T-helper 2 cell treated with Interferon-gamma antibody and Interleukin-4, amounts not matched to agents 100 ng/mL and 5 ng/mL, for 36 hours (primary cell): ENCODE measurements at regions not wholly inside any gene's neighbourhood (a gene's known extent, or its start where the extent isn't known, plus 50 kb on each side); places are given as distances from the start of the nearest gene placed in this dataset.
"Not testable (repeated sequence)": the region's sequence is repeated elsewhere in the genome, so short reads cannot be mapped to it uniquely, and the experiment has no call there.

Source experiments
- intact Hi-C: fragments of 100-400 bp; cut with micrococcal nuclease; formaldehyde crosslinking; loops from one replicate; pipeline ENCODE4 v1.15.1; 2023

DNA sequence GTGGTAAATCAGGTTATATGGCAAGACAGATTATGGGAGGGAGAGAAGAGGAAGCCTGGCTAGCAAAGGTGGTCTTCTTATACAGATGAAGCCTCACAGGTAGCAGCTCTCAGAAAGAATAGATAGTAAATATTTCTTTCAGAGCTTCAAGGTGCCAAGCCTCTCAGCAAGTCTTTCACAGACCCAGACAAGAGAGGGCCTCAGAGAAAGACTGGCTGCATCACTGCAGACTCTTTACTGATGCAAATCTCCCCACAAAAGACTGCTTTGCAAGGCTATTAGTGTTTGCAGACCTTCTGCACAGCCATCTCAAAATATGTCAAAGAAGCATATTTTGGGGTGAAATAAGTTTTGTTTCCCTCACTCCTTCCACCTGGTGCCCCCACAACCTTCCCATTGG, 372.4 kb upstream of the RND3 start:
- intact Hi-C loops: no loop called here

GRCh38 chr2:150859162-150859561, 371.7 kb upstream of the RND3 start:
- intact Hi-C loops: no loop called here

DNA sequence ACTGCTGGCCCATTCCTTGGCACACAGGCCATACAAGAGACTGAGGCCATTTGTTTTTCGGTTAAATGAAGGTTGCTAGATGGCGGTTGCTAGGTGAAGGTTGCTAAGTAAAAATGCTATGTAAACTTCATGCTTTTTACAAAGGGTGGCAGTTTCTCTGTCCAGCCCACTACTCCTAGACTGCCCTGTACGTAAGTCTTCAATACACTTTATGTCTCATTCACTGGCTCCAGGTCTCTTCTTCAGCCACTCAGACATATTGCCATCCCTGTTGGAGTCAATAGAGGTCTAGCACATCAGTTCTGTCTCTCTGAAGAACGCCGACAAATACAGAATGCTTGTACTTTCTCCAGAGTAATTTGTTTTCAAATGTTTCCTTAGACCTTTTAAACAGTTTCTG, 370.9 kb upstream of the RND3 start:
- intact Hi-C loops: no loop called here

- intact Hi-C loops: no loop called here
Measured at GRCh38 chr2:150856596-150857281, 369.3 kb upstream of the RND3 start.

- intact Hi-C loops: no loop called here
Measured at GRCh38 chr2:150853263-150853662, 365.8 kb upstream of the RND3 start.

GRCh38 chr2:150850641-150851040, 363.2 kb upstream of the RND3 start:
- intact Hi-C loops: no loop called here

GRCh38 chr2:150847578-150847977, 360.1 kb upstream of the RND3 start:
- intact Hi-C loops: no loop called here

DNA sequence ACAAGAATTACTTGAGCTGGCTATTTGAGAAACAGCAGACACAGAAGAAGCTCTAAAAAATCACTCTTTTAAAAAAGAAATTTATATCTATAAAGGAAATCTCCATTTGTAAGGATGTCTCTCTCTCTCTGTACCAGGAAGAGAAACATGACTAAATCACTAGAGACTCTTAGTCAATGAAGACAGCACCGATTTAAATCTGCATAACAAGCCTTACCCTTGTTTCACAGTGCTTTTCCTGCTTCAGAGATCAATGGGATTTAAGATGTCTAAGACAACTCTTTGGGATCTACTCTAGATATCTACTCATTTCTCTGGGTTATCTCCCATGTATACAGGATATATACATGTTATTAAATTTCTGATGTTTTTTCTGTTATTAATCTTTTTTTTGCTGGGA, 359.2 kb upstream of the RND3 start:
- intact Hi-C loops: no loop called here

DNA sequence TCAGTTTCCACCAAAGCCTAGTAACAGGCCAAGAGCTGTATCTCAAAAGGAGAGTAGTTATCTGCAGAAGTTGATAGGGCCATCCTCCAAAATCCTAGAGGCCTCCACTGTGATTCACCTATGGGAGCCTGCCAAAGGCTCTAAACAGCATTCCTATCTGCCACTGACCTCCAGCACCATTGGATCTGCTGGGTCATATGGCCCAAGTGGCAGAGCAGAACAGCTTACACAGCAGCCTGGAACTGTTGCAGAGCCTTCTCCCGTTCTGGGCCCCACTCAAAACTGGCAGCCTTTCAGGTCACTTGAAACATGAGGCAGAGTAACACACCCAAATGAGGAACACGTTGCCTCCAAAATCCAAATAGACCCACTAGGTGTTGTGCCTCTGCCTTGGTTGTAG, 345.2 kb upstream of the RND3 start:
- intact Hi-C loops: no loop called here

DNA sequence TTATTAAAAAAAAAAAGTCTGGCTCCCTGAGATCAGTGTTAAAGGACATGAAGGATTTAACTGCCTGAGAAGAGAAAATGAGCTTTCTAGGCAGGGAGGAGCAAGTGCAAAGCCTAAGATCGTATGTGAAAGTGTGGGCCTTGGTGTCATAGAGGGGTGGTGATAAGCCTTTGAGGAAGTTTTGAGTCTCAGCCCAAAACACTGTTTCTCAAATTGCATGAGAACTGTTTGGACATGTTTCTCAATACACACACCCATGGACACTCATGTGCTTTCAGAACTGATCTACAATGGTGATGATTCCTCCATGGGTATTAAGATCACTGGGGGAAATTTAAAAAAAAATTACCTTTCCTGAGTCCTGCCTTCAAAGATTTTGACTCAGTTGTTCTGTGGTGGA, 336.7 kb upstream of the RND3 start:
- intact Hi-C loops: no loop called here

DNA sequence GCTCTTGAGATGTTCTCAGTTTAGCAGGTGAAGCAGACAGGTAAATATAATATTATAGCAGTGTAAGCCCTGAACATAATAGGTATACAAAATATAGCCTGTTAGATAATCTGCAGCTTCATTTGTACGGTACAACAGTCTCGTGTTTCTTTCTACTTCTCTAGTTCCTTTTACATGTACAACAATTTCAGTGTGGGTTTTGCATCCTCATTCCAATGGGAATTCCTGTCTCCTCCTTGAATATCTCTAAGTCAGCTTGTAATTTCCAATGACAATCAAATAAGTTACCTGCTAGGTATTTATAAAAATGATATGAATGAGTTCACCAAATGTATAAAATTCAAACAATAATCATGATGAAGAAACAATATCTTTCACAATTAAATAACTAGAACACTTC, 330.0 kb upstream of the RND3 start:
- intact Hi-C loops: no loop called here

GRCh38 chr2:150812664-150813367, 325.3 kb upstream of the RND3 start:
- intact Hi-C loops: no loop called here

GRCh38 chr2:150812066-150812465, 324.6 kb upstream of the RND3 start:
- intact Hi-C loops: no loop called here

DNA sequence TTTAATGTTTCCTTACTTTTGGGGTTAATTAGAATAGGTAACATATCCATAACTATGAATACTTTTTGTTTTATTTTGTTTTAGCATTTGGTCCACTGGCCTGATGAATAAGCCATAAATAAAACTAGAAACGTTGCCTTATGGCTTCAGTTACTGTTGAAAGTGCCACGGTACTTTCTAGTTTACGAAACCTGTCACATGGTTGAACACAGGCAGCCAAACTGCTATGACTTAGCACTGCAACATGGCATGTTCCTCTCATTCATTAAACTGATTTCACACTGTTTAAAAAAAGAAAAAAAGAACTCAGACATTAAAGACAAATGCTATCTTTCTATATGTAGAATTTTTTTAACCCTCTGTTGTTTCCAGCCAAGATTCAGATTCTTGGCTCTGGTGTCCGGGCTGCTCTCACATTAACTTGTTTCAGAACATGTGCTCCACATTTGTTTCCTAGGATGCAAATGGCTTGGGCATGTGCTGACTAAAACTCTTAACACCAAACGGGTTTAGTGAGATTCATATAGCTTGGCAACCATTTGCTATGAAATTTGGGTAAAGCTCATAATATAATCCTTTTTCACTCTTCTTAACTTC, 323.9 kb upstream of the RND3 start:
- intact Hi-C loops: no loop called here

- intact Hi-C loops: no loop called here
Measured at GRCh38 chr2:150809103-150809502, 321.6 kb upstream of the RND3 start.

DNA sequence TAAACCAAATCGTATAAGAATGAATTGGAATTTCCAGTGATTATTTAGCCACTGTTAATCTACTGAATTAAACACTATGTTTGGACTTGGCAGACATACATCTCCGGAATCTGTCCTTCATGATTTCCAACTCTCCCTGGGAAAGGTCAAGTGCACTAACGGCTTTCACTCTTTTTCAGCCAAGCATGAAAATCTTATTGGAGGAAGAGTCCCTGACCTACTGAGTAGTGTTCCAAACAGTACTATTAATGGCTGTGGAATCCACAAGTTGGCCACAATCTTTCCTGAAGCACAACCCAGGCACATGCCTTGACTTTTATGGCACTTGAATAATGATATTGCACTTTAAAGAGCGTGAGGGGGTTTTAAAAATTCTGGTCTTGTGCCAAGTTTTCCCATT, 318.9 kb upstream of the RND3 start:
- intact Hi-C loops: no loop called here

DNA sequence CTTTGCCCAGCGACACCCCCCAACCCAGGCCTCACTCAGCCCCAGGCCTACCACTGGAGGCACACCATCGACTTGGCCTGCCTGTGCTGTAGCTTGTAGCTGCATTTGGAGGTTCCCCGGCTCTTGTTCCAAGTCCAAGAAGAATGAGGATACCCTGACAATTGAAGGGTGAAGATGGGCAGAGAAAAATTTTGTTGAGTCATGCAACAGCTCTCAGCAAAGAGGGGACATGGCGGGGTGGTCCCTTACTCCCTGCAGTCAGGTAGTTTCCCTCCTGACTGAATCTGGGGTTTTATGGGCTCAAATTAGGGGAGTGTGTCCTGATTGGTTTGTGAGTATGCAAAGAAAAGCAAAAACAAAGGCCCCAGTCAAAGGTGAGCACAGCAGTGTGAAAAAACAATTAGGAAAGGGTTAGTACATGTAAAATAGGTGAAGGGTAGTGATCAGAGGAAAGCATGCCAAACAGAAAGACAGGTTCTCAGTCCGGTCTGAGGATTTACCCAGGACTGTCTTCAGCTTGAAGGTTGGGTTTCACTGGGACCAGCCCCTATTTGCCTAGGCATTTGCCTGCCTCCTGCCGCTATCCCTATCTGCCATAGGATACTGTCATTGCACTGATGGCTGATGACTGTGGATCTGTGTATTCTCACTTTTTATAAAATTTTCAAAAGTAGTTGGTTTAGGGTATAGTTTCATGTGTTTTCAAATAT, 316.4 kb upstream of the RND3 start:
- intact Hi-C loops: no loop called here

DNA sequence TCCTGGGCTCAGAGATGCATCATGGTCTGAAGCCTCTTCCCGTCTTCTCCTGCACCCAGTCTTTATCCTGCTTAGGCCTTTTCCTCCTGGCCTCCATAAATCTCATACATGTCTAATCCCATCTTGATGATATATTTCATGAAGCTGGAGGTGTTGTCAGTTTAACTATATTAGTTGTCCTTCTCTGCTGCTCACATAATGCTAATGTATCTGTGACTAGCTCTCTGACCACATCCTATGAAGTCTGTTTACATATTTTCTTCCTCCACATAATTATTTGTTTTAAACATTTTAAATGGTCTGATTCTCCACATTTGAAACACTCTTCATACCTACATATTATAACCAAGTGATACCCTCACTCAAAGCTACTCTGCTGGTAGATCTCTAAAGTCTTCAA, 315.2 kb upstream of the RND3 start:
- intact Hi-C loops: no loop called here

DNA sequence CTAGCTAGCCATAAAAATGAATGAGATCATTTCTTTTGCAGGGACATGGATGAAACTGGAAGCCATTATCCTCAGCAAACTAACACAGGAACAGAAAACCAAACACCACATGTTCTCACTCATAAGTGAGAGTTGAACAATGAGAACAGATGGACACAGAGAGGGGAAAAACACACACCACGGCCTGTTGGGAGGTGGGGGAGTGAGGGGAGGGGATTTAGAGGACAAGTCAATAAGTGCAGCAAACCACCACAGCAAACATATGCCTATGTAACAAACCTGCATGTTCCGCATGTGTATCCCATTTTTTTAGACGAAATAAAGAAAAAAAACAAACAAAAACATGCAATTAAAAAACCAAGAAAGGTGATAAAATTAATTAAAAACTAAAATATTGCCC, 308.8 kb upstream of the RND3 start:
- intact Hi-C loops: not testable (repeated sequence)

GRCh38 chr2:150792780-150793300, 305.4 kb upstream of the RND3 start:
- intact Hi-C loops: no loop called here

DNA sequence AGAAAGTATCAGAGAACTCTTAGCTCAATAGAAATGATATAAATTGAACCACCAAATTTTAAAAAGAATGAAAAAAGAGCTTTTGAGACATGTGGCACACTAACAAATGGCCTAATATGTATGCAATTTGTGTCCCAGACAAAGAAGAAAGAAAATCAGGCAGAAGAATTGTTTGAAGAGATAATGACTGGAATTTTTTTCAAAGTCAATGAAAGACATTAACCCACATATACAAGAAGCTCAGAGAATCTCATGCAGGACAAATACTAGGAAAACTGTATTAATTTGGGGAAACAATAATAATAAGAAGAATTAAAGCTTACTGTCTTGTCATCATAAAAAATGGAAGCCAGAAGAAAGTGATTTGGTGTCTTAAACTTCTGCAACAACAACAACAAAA, 304.1 kb upstream of the RND3 start:
- intact Hi-C loops: no loop called here

DNA sequence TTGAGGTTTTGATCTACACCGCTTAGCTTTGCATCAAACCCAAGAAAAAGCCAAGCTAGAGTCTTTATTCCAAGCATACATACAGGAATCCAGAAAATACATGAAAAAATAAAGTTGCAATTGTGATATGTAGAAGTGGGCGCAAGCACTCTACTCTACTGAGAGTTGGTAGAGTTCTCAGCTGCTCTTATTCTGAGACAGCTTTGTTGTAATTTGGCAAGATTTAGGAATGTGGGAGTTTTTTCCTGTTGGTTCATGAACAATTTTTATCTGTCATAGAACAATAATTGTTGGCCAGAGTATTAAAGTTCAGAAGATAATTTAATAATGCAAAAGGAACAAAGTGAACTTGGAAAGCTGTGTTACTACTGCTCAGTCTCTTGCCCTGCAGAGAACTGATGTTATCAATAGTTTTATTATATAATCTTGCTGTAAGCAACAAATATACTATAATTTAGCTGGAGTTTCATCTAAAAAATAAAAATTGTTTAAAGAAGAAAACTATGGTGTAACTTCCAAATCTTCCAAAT, 302.0 kb upstream of the RND3 start:
- intact Hi-C loops: no loop called here
